NCI-H524 (cell line): ENCODE measurements at regions not wholly inside any gene's neighbourhood (a gene's known extent, or its start where the extent isn't known, plus 50 kb on each side); places are given as distances from the start of the nearest gene placed in this dataset.
"Not testable (repeated sequence)": the region's sequence is repeated elsewhere in the genome, so short reads cannot be mapped to it uniquely, and the experiment has no call there.

Experiments used
- DNase-seq, 2 experiments: peaks; one replicate each; lab custom pipeline; 2025; lab: John Stamatoyannopoulos, UW

- DNase-seq = not testable (repeated sequence)
Observed at GRCh38 chr10:46802010-46802409, 109.2 kb upstream of the PTPN20 start.

- DNase-seq = not testable (repeated sequence)
Observed at GRCh38 chr10:46803082-46803481, 108.1 kb upstream of the PTPN20 start.

- not testable (repeated sequence) for DNase-seq
Observed at GRCh38 chr10:46810222-46810621, 101.0 kb upstream of the PTPN20 start.

- not testable (repeated sequence) for DNase-seq
Observed at GRCh38 chr10:46816126-46816525, 95.1 kb upstream of the PTPN20 start.

- not testable (repeated sequence) for DNase-seq
Observed at GRCh38 chr10:46840393-46841050, 70.7 kb upstream of the PTPN20 start.

- DNase-seq = not testable (repeated sequence)
Observed at GRCh38 chr10:46841051-46841593, 70.1 kb upstream of the PTPN20 start.

- not testable (repeated sequence) for DNase-seq
Observed at GRCh38 chr10:46845194-46845593, 66.0 kb upstream of the PTPN20 start.

- DNase-seq = not testable (repeated sequence)
Observed at GRCh38 chr10:46845640-46846039, 65.6 kb upstream of the PTPN20 start.

GRCh38 chr10:46860753-46861152, 50.5 kb upstream of the PTPN20 start:
- not testable (repeated sequence) for DNase-seq
